Right ventricle myocardium inferior (tissue), 1 donor: ENCODE measurements at regions not wholly inside any gene's neighbourhood (a gene's known extent, or its start where the extent isn't known, plus 50 kb on each side); places are given as distances from the start of the nearest gene placed in this dataset.

Source experiments
- ATAC-seq: fragments of 200-7000 bp; cut with Tn5 transposase; one replicate; pipeline ENCODE4 v1.9.1; 2020; ENCODE audit warnings: mild to moderate bottlenecking, moderate library complexity
- DNase-seq: peaks from one replicate; pipeline ENCODE4 v3.0.0; 2021; ENCODE audit errors: missing footprints
- intact Hi-C: fragments of 100-400 bp; cut with DNase I; formaldehyde crosslinking; loops from one replicate; pipeline ENCODE4 v1.11.0; 2022
- donor health status: DM: no; HTN: yes; CAD: no; lungs with severe emphysema.

DNA sequence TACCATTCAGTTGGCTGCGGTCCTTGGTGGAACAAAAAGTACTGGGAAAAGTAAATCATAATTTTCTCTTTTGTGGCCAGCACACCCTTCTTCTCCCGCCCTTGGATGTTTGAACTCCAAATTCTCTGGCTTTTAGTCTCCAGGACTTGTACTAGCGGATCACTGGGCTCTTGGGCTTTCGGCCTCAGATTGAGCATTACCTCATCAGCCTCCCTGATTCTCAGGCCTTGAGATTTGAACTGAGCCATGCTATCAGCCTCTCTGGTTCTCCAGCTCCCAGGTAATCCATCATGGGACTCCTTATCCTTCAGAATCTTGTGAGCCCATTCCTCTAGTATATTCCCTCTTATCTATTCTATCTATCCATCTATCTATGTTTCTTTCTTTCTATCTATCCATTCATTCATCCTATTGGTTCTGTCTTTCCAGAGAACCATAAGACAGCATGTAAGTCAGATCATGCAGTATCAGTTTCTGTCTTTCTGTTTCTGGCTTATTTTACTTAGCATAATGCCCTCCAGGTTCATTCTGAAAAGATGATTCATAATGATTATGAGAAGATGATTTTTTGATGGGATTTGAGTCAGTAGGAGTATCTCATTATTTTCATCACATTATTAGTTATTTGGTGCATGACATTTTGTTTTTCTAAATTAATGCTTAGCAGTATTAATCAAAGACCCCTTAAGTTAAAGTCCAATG, 814.9 kb downstream of the LRFN5 start:
- intact Hi-C loops: no loop called here
- DNase-seq: no peak
- no peak for ATAC-seq

DNA sequence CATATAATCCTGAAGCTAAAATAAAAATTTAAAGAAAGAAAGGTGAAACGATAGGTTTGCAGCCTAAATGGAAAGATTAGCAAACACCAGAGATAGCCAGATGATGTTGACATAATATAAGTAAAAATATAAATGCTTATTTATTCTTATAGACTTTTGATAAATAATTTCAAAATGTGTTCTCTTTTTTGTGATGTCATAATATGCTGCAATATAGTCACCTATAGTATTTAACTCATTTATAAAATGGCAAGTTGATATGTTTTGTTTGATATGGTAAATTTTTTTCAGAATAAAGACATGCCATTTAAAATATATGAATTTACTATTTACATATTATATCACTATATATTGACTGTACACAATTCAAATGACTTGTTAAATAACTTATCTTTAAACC, 813.4 kb downstream of the LRFN5 start:
- ATAC-seq (no peak), DNase-seq (no peak)
- intact Hi-C loops: no loop called here

DNA sequence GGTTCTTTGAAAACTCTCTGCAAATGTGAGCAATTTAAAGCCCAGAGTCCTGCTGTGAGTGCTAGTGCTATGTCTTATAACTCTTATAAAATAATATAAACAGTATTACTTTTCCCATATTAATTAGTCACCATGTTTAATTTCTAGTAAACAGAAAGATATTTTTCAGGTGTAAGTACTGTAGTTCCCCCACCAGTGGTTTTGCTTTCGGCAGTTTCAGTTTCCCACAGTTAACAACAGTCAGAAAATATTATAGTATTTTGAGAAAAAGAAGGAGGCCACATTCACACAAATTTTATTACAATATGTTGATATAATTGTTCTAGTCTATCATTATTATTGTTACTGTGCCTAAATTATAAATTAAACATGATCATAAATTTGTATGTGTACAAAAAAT, 800.5 kb downstream of the LRFN5 start:
- DNase-seq: no peak
- intact Hi-C loops: no loop called here
- no peak for ATAC-seq

- intact Hi-C loops: no loop called here
- no peak for ATAC-seq
- no peak for DNase-seq
Observed at GRCh38 chr14:42391146-42391834, 784.6 kb downstream of the LRFN5 start.

- intact Hi-C loops: no loop called here
- no peak for ATAC-seq
Observed at GRCh38 chr14:42378880-42379279, 772.2 kb downstream of the LRFN5 start.

GRCh38 chr14:42378274-42378673, 771.6 kb downstream of the LRFN5 start:
- DNase-seq (no peak), ATAC-seq (no peak)
- intact Hi-C loops: no loop called here

More at GRCh38 chr14:42378880-42379279, 772.2 kb downstream of the LRFN5 start:
- DNase-seq: no peak

DNA sequence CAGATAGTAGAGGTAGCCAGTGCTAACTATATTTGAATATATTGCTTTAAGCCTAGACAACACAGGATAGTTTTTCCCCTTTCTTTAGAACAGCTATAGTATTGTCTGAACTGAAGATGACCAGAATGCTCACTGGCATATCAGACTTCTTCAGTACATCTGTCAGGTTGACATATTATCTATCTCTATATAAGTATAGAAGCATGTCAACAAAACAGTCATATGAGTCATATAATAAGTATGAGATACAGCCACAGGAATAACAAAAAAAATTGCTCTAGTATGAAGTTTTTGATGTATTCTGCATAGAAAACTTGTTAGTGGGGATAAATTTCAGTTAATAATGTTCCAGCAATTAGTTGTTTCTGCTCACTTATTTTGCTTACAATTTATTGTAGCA, 767.7 kb downstream of the LRFN5 start:
- intact Hi-C loops: no loop called here
- ATAC-seq (no peak), DNase-seq (no peak)

DNA sequence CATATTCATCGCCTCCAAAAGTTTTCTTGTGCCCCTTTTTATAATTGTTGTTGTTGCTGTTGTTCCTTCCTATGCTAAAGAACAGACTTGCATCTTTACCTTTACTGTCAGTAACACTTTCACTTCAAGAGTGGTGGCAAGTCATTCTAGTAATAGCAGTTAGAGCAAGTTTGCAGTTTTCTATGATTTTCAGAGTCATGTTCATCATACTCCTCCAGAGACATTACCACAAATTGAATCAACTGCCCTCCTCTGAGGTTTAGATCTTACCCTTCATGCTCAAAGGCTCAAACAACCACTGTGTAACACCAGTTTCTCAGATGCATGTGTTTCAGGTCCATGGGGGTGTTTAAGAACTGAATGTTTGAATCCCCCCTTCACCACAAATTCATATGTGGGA, 763.4 kb downstream of the LRFN5 start:
- intact Hi-C loops: no loop called here
- DNase-seq (no peak), ATAC-seq (no peak)

- ATAC-seq: no peak
- intact Hi-C loops: no loop called here
Observed at GRCh38 chr14:42368234-42368633, 761.6 kb downstream of the LRFN5 start.

DNA sequence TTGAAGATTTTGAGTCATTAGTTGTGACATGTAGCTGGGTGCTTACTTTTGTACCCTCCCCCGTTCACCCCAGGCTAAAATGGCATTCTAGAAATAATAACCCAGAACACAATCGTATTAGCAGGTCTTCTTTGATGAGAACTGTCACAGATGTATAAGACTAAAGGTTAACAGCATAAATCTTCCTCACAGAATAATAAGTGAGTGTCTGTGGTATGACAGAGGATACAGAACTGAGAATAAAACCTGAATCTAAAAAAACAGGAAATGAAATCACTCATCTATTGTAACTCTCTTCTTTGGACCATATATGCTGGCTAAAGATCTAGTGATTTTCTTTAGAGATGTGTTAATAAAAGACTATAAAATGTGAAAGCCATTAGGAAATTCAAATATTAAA, 746.6 kb downstream of the LRFN5 start:
- ATAC-seq (no peak), DNase-seq (no peak)
- intact Hi-C loops: no loop called here

More at GRCh38 chr14:42368234-42368633, 761.6 kb downstream of the LRFN5 start:
- no peak for DNase-seq

DNA sequence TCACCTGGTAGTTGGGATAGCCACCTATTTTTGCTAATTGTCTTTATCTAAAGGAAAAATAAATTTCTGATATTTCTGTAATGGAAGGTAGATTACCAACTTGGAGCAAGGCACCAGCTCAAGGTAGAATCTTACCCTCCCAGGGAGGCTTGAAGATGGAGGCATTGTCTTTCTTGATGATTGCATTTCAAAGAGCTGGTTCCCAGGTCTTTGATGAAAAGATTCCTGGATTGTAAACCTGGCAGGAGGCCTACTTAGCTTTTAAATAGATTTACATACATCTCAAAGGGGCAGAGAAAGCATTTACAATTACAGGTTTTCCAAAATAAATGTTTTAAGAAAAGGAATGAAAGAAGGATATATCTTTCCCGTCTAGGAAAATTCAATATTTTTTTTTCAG, 729.2 kb downstream of the LRFN5 start:
- no peak for ATAC-seq
- intact Hi-C loops: no loop called here
- DNase-seq: no peak

DNA sequence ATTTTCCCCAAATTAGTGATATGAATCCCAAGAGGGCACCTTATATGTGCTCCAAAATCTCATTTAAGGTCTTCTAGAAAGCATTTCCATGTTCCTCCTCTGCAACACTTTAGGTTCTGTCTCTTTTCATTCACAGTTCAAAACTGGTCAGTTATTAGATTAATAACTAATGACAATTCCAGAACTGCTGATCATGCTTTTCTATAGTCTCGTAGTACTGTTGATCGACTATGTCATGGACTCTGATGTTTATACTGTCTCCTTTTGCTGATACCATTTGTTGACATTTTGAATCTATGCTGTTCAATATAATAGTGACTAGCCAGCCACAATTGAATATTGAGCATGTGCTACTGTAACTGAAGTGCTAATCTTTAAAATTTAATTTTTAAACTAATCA, 728.3 kb downstream of the LRFN5 start:
- intact Hi-C loops: no loop called here
- DNase-seq (no peak), ATAC-seq (no peak)

GRCh38 chr14:42323426-42323825, 716.8 kb downstream of the LRFN5 start:
- intact Hi-C loops: no loop called here
- no peak for DNase-seq
- no peak for ATAC-seq

GRCh38 chr14:42322531-42323284, 716.0 kb downstream of the LRFN5 start:
- ATAC-seq: no peak
- intact Hi-C loops: no loop called here
- no peak for DNase-seq

GRCh38 chr14:42319996-42320395, 713.3 kb downstream of the LRFN5 start:
- ATAC-seq: no peak
- DNase-seq: no peak
- intact Hi-C loops: no loop called here

GRCh38 chr14:42316693-42317092, 710.0 kb downstream of the LRFN5 start:
- DNase-seq (no peak), ATAC-seq (no peak)
- intact Hi-C loops: no loop called here

- intact Hi-C loops: no loop called here
- DNase-seq (no peak), ATAC-seq (no peak)
Observed at GRCh38 chr14:42311876-42312275, 705.2 kb downstream of the LRFN5 start.

- intact Hi-C loops: no loop called here
- DNase-seq: no peak
- no peak for ATAC-seq
Observed at GRCh38 chr14:42307239-42307825, 700.7 kb downstream of the LRFN5 start.

DNA sequence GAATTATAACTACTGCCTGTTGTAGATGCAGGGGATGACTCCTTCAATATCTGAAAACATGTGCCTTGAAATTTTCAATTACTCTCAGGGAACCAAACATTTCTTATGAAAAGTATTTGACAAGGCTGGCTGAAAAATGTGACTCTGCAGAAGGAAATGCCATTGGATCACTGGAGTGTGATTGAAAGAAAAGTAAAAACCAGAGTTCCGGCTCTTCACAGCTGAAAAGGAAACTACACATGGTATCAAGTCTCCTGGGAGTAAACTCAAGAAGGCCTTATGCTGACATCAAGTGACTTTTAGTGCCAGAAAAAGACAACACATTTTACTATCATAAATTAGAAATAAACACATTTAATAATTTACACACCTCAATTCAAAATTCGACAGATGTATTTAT, 693.0 kb downstream of the LRFN5 start:
- no peak for DNase-seq
- no peak for ATAC-seq
- intact Hi-C loops: no loop called here

DNA sequence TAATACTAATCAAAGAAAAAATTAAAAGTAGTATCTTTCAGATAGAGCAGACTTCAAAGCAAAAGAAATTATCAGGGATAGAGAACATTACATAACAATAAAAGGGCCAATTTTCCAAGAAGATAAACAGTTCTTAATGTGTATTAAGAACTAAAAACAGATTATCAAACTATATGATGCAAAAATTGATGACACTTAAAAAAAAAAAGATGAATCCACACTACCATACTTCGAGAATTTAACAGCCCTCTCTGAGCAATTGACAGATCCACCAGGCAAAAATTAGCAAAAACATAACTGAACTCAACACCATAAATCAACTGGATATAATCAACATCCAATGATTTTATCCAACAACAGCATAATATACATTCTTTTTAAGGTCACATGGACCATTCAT, 686.5 kb downstream of the LRFN5 start:
- intact Hi-C loops: no loop called here
- DNase-seq (no peak), ATAC-seq (no peak)
